ENCODE measurements at regions not wholly inside any gene's neighbourhood (a gene's known extent, or its start where the extent isn't known, plus 50 kb on each side); places are given as distances from the start of the nearest gene placed in this dataset.

DNA sequence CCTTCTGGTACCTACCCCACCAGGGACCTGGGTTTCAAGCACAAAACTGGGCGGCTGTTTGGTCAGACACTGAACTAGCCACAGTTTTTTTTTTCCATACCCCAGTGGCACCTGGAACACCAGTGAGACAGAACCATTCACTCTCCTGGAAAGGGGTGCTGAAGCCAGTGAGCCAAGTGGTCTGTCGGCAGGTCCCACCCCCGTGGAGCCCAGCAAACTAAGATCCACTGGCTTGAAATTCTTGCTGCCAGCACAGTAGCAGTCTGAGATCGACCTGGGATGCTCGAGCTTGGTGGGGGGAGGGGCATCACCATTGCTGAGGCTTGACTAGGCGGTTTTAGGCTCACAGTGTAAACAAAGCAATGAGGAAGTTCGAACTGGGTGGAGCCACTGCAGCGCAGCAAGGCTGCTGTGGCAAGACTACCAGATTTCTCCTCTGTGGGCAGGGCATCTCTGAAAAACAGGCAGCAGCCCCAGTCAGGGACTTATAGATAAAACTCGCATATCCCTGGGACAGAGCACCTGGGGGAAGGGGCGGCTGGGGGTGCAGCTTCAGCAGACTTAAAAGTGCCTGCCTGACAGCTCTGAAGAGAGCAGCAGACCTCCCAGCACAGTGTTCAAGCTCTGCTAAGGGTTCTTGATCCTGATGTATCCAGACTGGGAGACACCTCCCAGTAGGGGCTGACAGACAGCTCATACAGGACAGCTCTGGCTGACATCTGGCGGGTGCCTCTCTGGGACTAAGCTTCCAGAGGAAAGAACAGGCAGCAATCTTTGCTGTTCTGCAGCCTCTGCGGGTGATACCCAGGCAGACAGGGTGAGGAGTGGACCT is 223.0 kb downstream of the COX18 start:
- no peak for TF ChIP-seq ZNF23 (CRISPR knock-in tag; IDR thresholded peaks at IDR 0.05)
- TF ChIP-seq ELF4 (CRISPR knock-in tag; IDR thresholded peaks at IDR 0.05) = no peak
- TF ChIP-seq TAF1 (IDR thresholded peaks at IDR 0.05; ENCODE audit: control insufficient read depth, extremely low read depth, insufficient read depth, low read length, severe bottlenecking) = no peak
- TF ChIP-seq, protein P1, sequence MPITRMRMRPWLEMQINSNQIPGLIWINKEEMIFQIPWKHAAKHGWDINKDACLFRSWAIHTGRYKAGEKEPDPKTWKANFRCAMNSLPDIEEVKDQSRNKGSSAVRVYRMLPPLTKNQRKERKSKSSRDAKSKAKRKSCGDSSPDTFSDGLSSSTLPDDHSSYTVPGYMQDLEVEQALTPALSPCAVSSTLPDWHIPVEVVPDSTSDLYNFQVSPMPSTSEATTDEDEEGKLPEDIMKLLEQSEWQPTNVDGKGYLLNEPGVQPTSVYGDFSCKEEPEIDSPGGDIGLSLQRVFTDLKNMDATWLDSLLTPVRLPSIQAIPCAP (CRISPR knock-in tag; IDR thresholded peaks at IDR 0.05; ENCODE audit: borderline replicate concordance) = no peak
- TF ChIP-seq, protein P2, sequence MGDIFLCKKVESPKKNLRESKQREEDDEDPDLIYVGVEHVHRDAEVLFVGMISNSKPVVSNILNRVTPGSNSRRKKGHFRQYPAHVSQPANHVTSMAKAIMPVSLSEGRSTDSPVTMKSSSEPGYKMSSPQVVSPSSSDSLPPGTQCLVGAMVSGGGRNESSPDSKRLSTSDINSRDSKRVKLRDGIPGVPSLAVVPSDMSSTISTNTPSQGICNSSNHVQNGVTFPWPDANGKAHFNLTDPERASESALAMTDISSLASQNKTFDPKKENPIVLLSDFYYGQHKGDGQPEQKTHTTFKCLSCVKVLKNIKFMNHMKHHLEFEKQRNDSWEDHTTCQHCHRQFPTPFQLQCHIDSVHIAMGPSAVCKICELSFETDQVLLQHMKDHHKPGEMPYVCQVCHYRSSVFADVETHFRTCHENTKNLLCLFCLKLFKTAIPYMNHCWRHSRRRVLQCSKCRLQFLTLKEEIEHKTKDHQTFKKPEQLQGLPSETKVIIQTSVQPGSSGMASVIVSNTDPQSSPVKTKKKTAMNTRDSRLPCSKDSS (IDR thresholded peaks at IDR 0.05; ENCODE audit: low read depth, partially characterized antibody) = no peak
- TF ChIP-seq, protein P3, sequence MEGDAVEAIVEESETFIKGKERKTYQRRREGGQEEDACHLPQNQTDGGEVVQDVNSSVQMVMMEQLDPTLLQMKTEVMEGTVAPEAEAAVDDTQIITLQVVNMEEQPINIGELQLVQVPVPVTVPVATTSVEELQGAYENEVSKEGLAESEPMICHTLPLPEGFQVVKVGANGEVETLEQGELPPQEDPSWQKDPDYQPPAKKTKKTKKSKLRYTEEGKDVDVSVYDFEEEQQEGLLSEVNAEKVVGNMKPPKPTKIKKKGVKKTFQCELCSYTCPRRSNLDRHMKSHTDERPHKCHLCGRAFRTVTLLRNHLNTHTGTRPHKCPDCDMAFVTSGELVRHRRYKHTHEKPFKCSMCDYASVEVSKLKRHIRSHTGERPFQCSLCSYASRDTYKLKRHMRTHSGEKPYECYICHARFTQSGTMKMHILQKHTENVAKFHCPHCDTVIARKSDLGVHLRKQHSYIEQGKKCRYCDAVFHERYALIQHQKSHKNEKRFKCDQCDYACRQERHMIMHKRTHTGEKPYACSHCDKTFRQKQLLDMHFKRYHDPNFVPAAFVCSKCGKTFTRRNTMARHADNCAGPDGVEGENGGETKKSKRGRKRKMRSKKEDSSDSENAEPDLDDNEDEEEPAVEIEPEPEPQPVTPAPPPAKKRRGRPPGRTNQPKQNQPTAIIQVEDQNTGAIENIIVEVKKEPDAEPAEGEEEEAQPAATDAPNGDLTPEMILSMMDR (IDR thresholded peaks at IDR 0.05 in 2 of 3, conservative IDR thresholded peaks at IDR 0.05 in 1 of 3; ENCODE audit: insufficient read depth in 2 of 3, low read depth in 1 of 3, low read length in 3 of 3) = no peak
- no peak for TF ChIP-seq ZSCAN29 (IDR thresholded peaks at IDR 0.05)
